ENCODE measurements at regions not wholly inside any gene's neighbourhood (a gene's known extent, or its start where the extent isn't known, plus 50 kb on each side); places are given as distances from the start of the nearest gene placed in this dataset.

- TF ChIP-seq EP300 (IDR thresholded peaks at IDR 0.05) (no peak), CTCF (IDR thresholded peaks at IDR 0.05) (no peak)
Measured at GRCh38 chr13:24096659-24097058, 63.9 kb upstream of the SPATA13 start.
